HG02798 (cell line): ENCODE measurements at regions not wholly inside any gene's neighbourhood (a gene's known extent, or its start where the extent isn't known, plus 50 kb on each side); places are given as distances from the start of the nearest gene placed in this dataset.

Experiments used
- ATAC-seq: cut with Tn5 transposase; IDR thresholded peaks from one replicate; pipeline ENCODE4 v1.9.1; 2021; ENCODE audit warnings: mild to moderate bottlenecking; ENCODE audit not compliant: unreplicated experiment, poor library complexity

GRCh38 chr11:123378096-123378495, 52.0 kb upstream of the GRAMD1B start:
- ATAC-seq = no peak

GRCh38 chr11:123377355-123377754, 52.7 kb upstream of the GRAMD1B start:
- ATAC-seq = no peak

GRCh38 chr11:123375832-123376231, 54.2 kb upstream of the GRAMD1B start:
- no peak for ATAC-seq

GRCh38 chr11:123374622-123374968, 55.5 kb upstream of the GRAMD1B start:
- no peak for ATAC-seq

GRCh38 chr11:123373754-123374621, 56.1 kb upstream of the GRAMD1B start:
- no peak for ATAC-seq

- no peak for ATAC-seq
These were observed 58.4 kb upstream of the GRAMD1B start for GRCh38 chr11:123371506-123372297.

- no peak for ATAC-seq
These were observed 63.1 kb upstream of the GRAMD1B start for GRCh38 chr11:123366924-123367323.

- ATAC-seq = no peak
These were observed 64.1 kb upstream of the GRAMD1B start for GRCh38 chr11:123365955-123366354.

- no peak for ATAC-seq
These were observed 66.0 kb upstream of the GRAMD1B start for GRCh38 chr11:123364080-123364479.

GRCh38 chr11:123363556-123363955, 66.5 kb upstream of the GRAMD1B start:
- no peak for ATAC-seq

GRCh38 chr11:123362941-123363340, 67.1 kb upstream of the GRAMD1B start:
- no peak for ATAC-seq

- ATAC-seq = no peak
These were observed 67.9 kb upstream of the GRAMD1B start for GRCh38 chr11:123362186-123362585.

- no peak for ATAC-seq
These were observed 69.0 kb upstream of the GRAMD1B start for GRCh38 chr11:123361110-123361509.

- no peak for ATAC-seq
These were observed 69.7 kb upstream of the GRAMD1B start for GRCh38 chr11:123360267-123360936.

- no peak for ATAC-seq
These were observed 71.9 kb upstream of the GRAMD1B start for GRCh38 chr11:123357990-123358827.

GRCh38 chr11:123357353-123357989, 72.6 kb upstream of the GRAMD1B start:
- no peak for ATAC-seq

GRCh38 chr11:123356539-123356938, 73.5 kb upstream of the GRAMD1B start:
- no peak for ATAC-seq

GRCh38 chr11:123354371-123354975, 75.6 kb upstream of the GRAMD1B start:
- no peak for ATAC-seq

GRCh38 chr11:123351375-123351774, 78.7 kb upstream of the GRAMD1B start:
- ATAC-seq = no peak
